VCaP (cell line): ENCODE measurements at regions not wholly inside any gene's neighbourhood (a gene's known extent, or its start where the extent isn't known, plus 50 kb on each side); places are given as distances from the start of the nearest gene placed in this dataset.

Experiments used
- H3K27ac ChIP-seq: fragments of 450-650 bp; 2 replicates; pipeline ENCODE4 v1.5.1; 2017
- CTCF ChIP-seq: fragments of 450-650 bp; conservative IDR thresholded peaks from 2 replicates; pipeline ENCODE4 v1.5.1; 2017; ENCODE audit warnings: mild to moderate bottlenecking, moderate library complexity

- TF ChIP-seq CTCF: no peak
- H3K27ac ChIP-seq: no peak overlapping the region
These were observed 72.7 kb upstream of the TCF21 start for GRCh38 chr6:133816171-133816570.

- H3K27ac ChIP-seq: no peak overlapping the region
- TF ChIP-seq CTCF: peak; percentile 67
These were observed 71.4 kb upstream of the TCF21 start for GRCh38 chr6:133817460-133818047.

- no peak overlapping the region for H3K27ac ChIP-seq
- TF ChIP-seq CTCF: no peak
These were observed 70.6 kb upstream of the TCF21 start for GRCh38 chr6:133818320-133818719.

GRCh38 chr6:133820208-133820607, 68.7 kb upstream of the TCF21 start:
- no peak overlapping the region for H3K27ac ChIP-seq
- TF ChIP-seq CTCF: no peak

GRCh38 chr6:133827766-133828165, 61.1 kb upstream of the TCF21 start:
- TF ChIP-seq CTCF: no peak

DNA sequence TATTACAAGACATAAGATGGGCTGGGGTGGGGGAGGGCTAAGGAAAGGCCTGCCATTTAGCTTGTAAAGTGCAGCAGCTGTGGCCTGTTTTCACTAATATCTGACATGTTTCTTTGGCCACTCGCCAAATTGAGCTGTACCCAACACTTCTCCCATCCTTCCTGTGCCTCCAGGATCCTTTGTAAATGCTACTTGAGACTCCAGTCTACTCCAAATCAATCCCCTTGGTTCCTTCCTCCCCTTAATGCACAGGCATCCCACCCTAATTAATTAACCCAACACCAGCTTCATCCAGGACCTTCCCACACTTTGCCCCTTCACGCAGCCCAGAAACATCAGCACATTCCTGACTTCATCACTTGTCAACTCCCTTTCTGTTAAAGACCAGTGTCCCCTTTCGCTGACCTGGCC, 55.0 kb upstream of the TCF21 start:
- TF ChIP-seq CTCF: no peak
- H3K27ac ChIP-seq: no peak overlapping the region

More at GRCh38 chr6:133827766-133828165, 61.1 kb upstream of the TCF21 start:
- H3K27ac ChIP-seq: no peak overlapping the region

DNA sequence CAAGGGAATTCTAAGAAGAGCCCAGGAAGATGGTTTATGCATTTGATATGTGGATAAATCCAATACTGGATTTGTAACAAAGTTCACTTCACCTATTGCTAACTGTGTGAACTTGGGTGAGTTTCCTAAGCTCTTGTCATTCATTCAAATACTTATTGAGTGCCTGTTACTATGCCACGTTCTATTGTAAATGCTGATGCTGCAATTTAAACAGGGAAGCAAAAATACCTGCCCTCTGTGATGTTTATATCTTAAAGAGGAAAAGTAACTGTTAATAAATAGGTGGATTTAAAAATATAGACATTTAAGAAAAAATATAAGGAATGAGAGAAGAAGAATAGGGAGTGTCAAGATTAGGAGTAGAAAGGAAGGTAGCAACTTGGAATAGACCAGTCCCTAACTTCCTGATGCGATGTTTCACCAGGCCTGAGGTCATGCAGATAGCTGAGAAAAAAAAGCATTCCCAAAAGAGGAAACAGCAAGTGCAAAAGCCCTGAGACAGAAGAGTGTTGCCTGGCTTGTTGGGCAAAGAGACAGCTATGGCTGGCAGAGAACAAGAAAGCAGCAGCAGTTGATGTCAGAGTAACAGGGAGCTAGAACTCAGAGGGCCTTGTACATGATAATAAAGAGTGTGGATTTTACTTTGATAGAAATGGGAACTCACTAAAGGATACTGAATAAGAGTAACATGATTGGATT, 54.3 kb upstream of the TCF21 start:
- H3K27ac ChIP-seq: no peak overlapping the region
- no peak for TF ChIP-seq CTCF
